HepG2 (cell line): ENCODE measurements at regions not wholly inside any gene's neighbourhood (a gene's known extent, or its start where the extent isn't known, plus 50 kb on each side); places are given as distances from the start of the nearest gene placed in this dataset.

Experiments used
- ATF3 ChIP-seq: sonication (generic); formaldehyde crosslinking; IDR thresholded peaks from 2 replicates; pipeline ENCODE4 v1.4.0; 2020; ENCODE audit warnings: missing genetic modification reagents
- ETV6 ChIP-seq: sonication (generic); formaldehyde crosslinking; conservative IDR thresholded peaks from 2 replicates; pipeline ENCODE4 v1.4.0; 2020; ENCODE audit warnings: missing genetic modification reagents
- EZH2 ChIP-seq: conservative IDR thresholded peaks from 2 replicates; pipeline ENCODE4 v1.6.1; 2012; ENCODE audit warnings: mild to moderate bottlenecking, low read depth, low read length, moderate library complexity
- KDM5B ChIP-seq: sonication (generic); formaldehyde crosslinking; IDR thresholded peaks from 2 replicates; pipeline ENCODE4 v1.4.0; 2020; ENCODE audit warnings: missing genetic modification reagents, mild to moderate bottlenecking, borderline replicate concordance
- NR2C2 ChIP-seq: sonication (generic); formaldehyde crosslinking; IDR thresholded peaks from 2 replicates; pipeline ENCODE4 v1.4.0; 2020; ENCODE audit warnings: missing genetic modification reagents, mild to moderate bottlenecking, moderate library complexity, borderline replicate concordance
- POLR2AphosphoS5 ChIP-seq: IDR thresholded peaks from 2 replicates; pipeline ENCODE4 v1.6.1; 2012; ENCODE audit warnings: low read depth, low read length
- SIN3A ChIP-seq: IDR thresholded peaks from 2 replicates; pipeline ENCODE4 v1.6.1; 2011; ENCODE audit warnings: low read depth, mild to moderate bottlenecking, control low read depth, low read length, borderline replicate concordance
- SP1 ChIP-seq, 2 experiments: fragments of 450-650 bp in 1 of 2; sonication (generic) in 1 of 2; formaldehyde crosslinking in 1 of 2; IDR thresholded peaks; 2 replicates each; pipeline versions ENCODE4 v1.4.0 to v1.6.1; 2016 to 2020; ENCODE audit warnings: missing genetic modification reagents in 1 of 2
- ZNF274 ChIP-seq: sonication (generic); formaldehyde crosslinking; IDR thresholded peaks from 2 replicates; pipeline ENCODE4 v1.5.1; 2020; ENCODE audit warnings: mild to moderate bottlenecking, missing genetic modification reagents
- TF ChIP-seq, protein P1 (sequence below): sonication (generic); formaldehyde crosslinking; IDR thresholded peaks from 2 replicates; pipeline ENCODE4 v1.4.0; 2020; ENCODE audit warnings: mild to moderate bottlenecking, missing genetic modification reagents
- TF ChIP-seq, protein P2 (sequence below): sonication (generic); formaldehyde crosslinking; IDR thresholded peaks from 2 replicates; pipeline ENCODE4 v1.5.0; 2020; ENCODE audit warnings: mild to moderate bottlenecking, missing genetic modification reagents, moderate library complexity

DNA sequence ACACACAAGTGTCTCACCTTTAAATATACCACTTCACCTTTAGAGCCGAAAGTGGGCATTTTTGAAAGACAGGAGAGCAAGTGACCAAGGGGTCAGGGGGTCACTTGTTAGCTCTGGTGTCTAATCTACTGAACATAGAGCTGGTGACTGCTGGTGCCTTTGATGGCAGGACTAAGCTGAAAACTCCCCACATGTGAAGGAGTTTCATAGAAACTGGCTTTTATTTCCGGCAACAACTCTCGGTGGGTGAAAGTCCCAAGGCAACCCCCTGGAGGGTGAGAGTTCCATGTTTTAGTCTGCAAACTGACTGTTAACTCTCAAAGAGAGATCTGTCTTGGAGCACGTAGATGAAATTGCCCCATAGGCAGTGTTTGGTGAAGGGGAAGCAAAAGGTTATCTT is 466.9 kb downstream of the DMRTA1 start:
- TF ChIP-seq SP1 (IDR thresholded peaks at IDR 0.05) (no peak), SP1 (CRISPR knock-in tag; IDR thresholded peaks at IDR 0.05) (no peak), KDM5B (CRISPR knock-in tag) (no peak), SIN3A (no peak), POLR2AphosphoS5 (no peak), ZNF274 (CRISPR knock-in tag) (no peak), ATF3 (CRISPR knock-in tag) (no peak), ETV6 (no peak), EZH2 (no peak), NR2C2 (no peak)
- TF ChIP-seq, protein P1, sequence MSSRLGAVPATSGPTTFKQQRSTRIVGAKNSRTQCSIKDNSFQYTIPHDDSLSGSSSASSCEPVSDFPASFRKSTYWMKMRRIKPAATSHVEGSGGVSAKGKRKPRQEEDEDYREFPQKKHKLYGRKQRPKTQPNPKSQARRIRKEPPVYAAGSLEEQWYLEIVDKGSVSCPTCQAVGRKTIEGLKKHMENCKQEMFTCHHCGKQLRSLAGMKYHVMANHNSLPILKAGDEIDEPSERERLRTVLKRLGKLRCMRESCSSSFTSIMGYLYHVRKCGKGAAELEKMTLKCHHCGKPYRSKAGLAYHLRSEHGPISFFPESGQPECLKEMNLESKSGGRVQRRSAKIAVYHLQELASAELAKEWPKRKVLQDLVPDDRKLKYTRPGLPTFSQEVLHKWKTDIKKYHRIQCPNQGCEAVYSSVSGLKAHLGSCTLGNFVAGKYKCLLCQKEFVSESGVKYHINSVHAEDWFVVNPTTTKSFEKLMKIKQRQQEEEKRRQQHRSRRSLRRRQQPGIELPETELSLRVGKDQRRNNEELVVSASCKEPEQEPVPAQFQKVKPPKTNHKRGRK (CRISPR knock-in tag): no peak
- TF ChIP-seq, protein P2, sequence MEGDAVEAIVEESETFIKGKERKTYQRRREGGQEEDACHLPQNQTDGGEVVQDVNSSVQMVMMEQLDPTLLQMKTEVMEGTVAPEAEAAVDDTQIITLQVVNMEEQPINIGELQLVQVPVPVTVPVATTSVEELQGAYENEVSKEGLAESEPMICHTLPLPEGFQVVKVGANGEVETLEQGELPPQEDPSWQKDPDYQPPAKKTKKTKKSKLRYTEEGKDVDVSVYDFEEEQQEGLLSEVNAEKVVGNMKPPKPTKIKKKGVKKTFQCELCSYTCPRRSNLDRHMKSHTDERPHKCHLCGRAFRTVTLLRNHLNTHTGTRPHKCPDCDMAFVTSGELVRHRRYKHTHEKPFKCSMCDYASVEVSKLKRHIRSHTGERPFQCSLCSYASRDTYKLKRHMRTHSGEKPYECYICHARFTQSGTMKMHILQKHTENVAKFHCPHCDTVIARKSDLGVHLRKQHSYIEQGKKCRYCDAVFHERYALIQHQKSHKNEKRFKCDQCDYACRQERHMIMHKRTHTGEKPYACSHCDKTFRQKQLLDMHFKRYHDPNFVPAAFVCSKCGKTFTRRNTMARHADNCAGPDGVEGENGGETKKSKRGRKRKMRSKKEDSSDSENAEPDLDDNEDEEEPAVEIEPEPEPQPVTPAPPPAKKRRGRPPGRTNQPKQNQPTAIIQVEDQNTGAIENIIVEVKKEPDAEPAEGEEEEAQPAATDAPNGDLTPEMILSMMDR (CRISPR knock-in tag): no peak
